C4-2B (cell line): ENCODE measurements at regions not wholly inside any gene's neighbourhood (a gene's known extent, or its start where the extent isn't known, plus 50 kb on each side); places are given as distances from the start of the nearest gene placed in this dataset.

Experiments used
- H3K27ac ChIP-seq: fragments of 450-650 bp; 2 replicates; pipeline ENCODE4 v1.5.1; 2017
- CTCF ChIP-seq: fragments of 450-650 bp; conservative IDR thresholded peaks from 2 replicates; pipeline ENCODE4 v1.5.1; 2017; ENCODE audit warnings: mild to moderate bottlenecking
- ZFX ChIP-seq: fragments of 450-650 bp; IDR thresholded peaks from 2 replicates; pipeline ENCODE4 v1.6.1; 2017

GRCh38 chr7:119439192-119439591 lies 833.8 kb upstream of the KCND2 start:
- no peak for TF ChIP-seq ZFX
- TF ChIP-seq CTCF, result no peak

DNA sequence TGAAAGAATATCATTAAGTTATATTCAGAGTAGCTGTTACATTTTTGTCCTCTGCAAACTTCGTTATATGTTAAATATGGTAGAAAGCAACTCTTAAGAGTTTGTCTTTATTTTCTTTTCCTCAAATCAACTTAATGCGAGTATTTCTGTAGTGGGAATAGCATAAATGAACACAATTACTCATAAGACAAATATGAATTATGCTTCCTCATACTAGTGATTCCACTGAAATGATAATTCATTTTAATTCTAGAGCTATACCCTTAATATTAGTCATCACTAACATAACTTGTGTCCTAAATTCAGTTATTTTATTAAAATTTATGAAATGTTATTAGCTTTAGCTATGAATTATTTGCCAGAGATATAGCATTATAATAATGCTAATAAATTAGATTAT lies 820.6 kb upstream of the KCND2 start:
- no peak overlapping the region for H3K27ac ChIP-seq
- no peak for TF ChIP-seq CTCF
- no peak for TF ChIP-seq ZFX

More at GRCh38 chr7:119439192-119439591, 833.8 kb upstream of the KCND2 start:
- H3K27ac ChIP-seq, result no peak overlapping the region

- no peak overlapping the region for H3K27ac ChIP-seq
- no peak for TF ChIP-seq CTCF
- no peak for TF ChIP-seq ZFX
These were observed 807.1 kb upstream of the KCND2 start for GRCh38 chr7:119465798-119466305.

DNA sequence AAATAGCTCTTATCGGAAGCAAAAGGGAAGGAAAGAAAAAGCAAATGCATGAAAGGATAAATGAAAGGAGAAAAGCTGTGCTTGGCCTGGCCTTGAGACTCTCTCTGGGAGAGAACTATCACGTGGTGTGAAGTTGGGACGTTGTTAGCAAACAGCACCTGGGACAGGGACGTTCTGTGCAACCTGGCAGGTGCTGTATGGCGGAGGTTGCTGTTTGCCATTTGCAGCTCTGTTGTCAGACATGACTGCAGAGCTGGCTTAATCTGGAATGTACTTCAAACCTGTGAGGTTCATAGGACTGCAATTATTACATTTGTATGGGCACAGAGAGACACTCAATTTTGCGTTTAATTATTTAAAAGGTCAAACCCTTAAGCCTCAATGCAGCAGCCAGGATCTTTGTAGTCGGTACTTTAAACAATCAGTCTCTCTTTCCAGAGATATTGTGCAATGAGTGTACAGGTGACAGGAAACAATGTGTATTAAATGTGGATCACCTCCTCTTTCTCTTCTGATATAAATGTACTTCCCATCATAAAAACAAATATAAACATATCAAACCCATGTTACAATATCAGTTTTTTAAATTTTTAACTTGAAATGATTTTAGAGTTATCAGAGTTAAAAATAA lies 800.5 kb upstream of the KCND2 start:
- no peak overlapping the region for H3K27ac ChIP-seq
- TF ChIP-seq ZFX (no peak), CTCF (no peak)

- H3K27ac ChIP-seq, result no peak overlapping the region
- TF ChIP-seq CTCF (peak; percentile 51), ZFX (no peak)
These were observed 790.8 kb upstream of the KCND2 start for GRCh38 chr7:119482209-119482608.

DNA sequence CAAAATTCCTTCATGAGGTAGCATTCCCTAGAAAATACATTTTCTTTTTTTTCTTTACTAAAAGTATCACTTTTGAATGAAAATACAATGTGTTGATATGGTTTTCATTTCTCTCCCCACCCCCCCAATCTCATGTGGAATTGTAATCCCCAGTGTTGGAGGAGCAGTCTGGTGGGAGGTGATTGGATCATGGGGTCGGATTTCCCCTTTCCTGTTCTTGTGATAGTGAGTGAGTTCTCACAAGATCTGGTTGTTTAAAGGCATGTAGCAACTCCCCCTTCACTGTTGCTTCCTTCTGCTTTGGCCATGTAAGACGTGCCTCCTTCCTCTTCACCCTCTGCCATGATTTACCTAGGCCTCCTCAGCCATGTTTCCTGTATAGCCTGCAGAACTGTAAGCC lies 790.3 kb upstream of the KCND2 start:
- no peak for TF ChIP-seq ZFX
- TF ChIP-seq CTCF, result no peak
- H3K27ac ChIP-seq, result no peak overlapping the region

DNA sequence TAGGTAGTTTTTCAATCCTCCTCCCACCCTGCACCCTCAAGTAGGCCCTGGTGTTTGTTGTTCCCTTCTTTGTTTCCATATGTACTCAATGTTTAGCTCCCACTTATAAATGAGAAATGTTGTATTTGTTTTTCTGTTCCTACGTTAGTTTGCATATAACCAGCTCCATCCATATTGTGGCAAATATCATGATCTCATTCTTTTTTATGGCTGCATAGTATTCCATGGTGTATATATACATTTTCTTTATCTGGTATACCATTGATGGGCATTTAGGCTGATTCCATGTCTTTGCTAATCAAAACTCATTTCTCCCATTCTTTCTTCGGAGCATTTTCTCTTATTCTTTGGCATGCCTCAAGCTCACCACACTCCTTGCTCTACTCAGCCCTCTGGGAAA lies 789.6 kb upstream of the KCND2 start:
- TF ChIP-seq ZFX (no peak), CTCF (no peak)
- no peak overlapping the region for H3K27ac ChIP-seq
